AG10803 (cell line): ENCODE measurements at regions not wholly inside any gene's neighbourhood (a gene's known extent, or its start where the extent isn't known, plus 50 kb on each side); places are given as distances from the start of the nearest gene placed in this dataset.
"Not testable (repeated sequence)": the region's sequence is repeated elsewhere in the genome, so short reads cannot be mapped to it uniquely, and the experiment has no call there.

ENCODE experiments used
- DNase-seq: peaks from one replicate; pipeline ENCODE4 v3.0.0; 2010; ENCODE audit warnings: low read depth
- H3K4me3 ChIP-seq: 2 replicates; pipeline ENCODE4 v1.5.1; 2011; ENCODE audit warnings: mild to moderate bottlenecking, low read length, control low read depth
- TF ChIP-seq, protein P1 (sequence below): conservative IDR thresholded peaks from 2 replicates; pipeline ENCODE4 v1.5.1; 2011; ENCODE audit warnings: mild to moderate bottlenecking, low read length, control low read depth, inconsistent platforms

DNA sequence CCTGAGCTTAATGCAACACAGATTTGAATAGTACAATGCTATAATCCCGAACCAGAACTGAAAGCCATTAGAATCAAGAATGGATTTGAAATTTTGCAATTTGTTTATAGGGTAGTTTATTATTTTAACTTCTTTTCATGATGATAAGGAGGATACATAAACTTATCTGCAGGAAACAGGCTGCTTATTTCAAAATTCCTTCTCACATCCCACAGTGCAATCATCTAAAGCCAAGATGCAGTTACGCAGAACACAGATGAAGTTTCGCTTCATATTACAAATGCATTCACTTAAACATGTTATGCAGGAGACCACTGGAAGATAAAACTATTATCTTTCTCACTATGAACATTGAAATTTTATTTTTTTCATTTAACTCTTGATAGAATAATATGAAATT is 1019.6 kb downstream of the PLA2G4A start:
- DNase-seq = no peak
- no peak overlapping the region for H3K4me3 ChIP-seq

DNA sequence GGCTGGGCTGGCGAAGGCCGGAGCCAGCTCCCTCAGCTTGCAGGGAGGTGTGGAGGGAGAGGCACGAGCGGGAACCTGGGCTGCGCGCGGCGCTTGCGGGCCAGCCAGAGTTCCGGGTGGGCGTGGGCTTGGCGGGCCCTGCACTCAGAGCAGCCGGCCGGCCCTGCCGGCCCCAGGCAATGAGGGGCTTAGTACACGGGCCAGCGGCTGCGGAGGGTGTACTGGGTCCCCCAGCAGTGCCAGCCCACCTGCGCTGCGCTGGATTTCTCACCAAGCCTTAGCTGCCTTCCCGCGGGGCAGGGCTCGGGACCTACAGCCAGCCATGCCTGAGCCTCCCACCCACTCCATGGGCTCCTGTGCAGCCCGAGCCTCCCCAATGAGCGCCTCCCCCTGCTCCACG is 1021.4 kb downstream of the PLA2G4A start:
- not testable (repeated sequence) for H3K4me3 ChIP-seq, DNase-seq

More for the DNA sequence above, 1019.6 kb downstream of the PLA2G4A start:
- TF ChIP-seq, protein P1, sequence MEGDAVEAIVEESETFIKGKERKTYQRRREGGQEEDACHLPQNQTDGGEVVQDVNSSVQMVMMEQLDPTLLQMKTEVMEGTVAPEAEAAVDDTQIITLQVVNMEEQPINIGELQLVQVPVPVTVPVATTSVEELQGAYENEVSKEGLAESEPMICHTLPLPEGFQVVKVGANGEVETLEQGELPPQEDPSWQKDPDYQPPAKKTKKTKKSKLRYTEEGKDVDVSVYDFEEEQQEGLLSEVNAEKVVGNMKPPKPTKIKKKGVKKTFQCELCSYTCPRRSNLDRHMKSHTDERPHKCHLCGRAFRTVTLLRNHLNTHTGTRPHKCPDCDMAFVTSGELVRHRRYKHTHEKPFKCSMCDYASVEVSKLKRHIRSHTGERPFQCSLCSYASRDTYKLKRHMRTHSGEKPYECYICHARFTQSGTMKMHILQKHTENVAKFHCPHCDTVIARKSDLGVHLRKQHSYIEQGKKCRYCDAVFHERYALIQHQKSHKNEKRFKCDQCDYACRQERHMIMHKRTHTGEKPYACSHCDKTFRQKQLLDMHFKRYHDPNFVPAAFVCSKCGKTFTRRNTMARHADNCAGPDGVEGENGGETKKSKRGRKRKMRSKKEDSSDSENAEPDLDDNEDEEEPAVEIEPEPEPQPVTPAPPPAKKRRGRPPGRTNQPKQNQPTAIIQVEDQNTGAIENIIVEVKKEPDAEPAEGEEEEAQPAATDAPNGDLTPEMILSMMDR = no peak

DNA sequence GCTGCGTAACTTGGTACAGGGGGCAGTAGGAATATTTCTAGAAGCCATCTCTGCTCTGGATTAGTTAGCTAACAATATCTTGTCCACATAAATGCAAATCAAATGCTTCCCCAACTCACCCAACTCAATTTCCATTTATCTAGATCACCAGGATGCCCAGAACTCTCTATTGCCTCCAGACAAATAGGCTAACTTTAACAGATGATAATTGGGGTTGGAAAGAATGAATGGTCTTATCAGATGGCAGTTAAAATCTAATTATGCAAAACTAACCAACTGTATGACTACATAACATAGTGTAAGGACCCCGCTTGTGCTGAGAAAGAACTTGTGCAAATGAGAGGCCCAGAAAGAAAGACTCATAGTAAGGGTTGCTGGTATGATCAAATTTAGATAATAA is 1024.8 kb downstream of the PLA2G4A start:
- TF ChIP-seq, protein P1 = no peak
- H3K4me3 ChIP-seq = no peak overlapping the region
- no peak for DNase-seq

GRCh38 chr1:187854457-187854856 is 1025.7 kb downstream of the PLA2G4A start:
- no peak overlapping the region for H3K4me3 ChIP-seq
- no peak for DNase-seq
- TF ChIP-seq, protein P1 = no peak

DNA sequence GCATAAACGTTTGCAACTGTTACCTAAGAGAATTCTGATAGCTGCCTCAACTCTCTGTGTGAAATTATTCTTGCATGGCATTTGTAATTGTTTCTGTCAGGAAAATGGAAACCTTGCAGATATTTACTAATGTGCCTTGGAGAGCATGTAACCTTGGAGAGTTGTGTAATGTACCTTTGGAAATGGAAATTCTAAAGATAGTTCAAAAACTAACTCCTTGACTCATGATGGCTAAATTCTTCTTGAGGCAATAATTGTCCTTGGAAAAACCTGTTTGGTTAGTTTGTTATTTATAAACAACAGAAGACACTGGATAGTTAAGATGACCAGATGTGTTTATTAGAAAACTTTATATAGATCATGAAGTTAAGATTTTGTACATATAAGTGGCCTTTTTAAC is 1033.8 kb downstream of the PLA2G4A start:
- TF ChIP-seq, protein P1 = no peak
- no peak overlapping the region for H3K4me3 ChIP-seq
- DNase-seq = no peak

- no peak for DNase-seq
- TF ChIP-seq, protein P1 = no peak
- no peak overlapping the region for H3K4me3 ChIP-seq
These were observed 1041.8 kb downstream of the PLA2G4A start for GRCh38 chr1:187870552-187870951.

GRCh38 chr1:187871177-187871845 is 1042.6 kb downstream of the PLA2G4A start:
- TF ChIP-seq, protein P1 = no peak
- no peak overlapping the region for H3K4me3 ChIP-seq
- DNase-seq = no peak
